HG02798 (cell line): ENCODE measurements at regions not wholly inside any gene's neighbourhood (a gene's known extent, or its start where the extent isn't known, plus 50 kb on each side); places are given as distances from the start of the nearest gene placed in this dataset.

ENCODE experiments used
- ATAC-seq: cut with Tn5 transposase; IDR thresholded peaks from one replicate; pipeline ENCODE4 v1.9.1; 2021; ENCODE audit warnings: mild to moderate bottlenecking; ENCODE audit not compliant: unreplicated experiment, poor library complexity

GRCh38 chr21:34022627-34023335 lies 50.6 kb upstream of the MRPS6 start:
- ATAC-seq = peak; percentile 17

GRCh38 chr21:34021726-34022125 lies 51.7 kb upstream of the MRPS6 start:
- no peak for ATAC-seq

GRCh38 chr21:34020983-34021553 lies 52.3 kb upstream of the MRPS6 start:
- ATAC-seq = no peak

GRCh38 chr21:34020005-34020847 lies 53.2 kb upstream of the MRPS6 start:
- ATAC-seq = peak; percentile 40

GRCh38 chr21:34019402-34019801 lies 54.0 kb upstream of the MRPS6 start:
- ATAC-seq = no peak

GRCh38 chr21:34018910-34019309 lies 54.5 kb upstream of the MRPS6 start:
- ATAC-seq = peak; percentile 29

GRCh38 chr21:34018185-34018584 lies 55.2 kb upstream of the MRPS6 start:
- ATAC-seq = peak; percentile 27

GRCh38 chr21:34017039-34017961 lies 56.1 kb upstream of the MRPS6 start:
- ATAC-seq = peak; percentile 54

- no peak for ATAC-seq
Observed at GRCh38 chr21:34012640-34013039, 60.7 kb upstream of the MRPS6 start.

- ATAC-seq = no peak
Observed at GRCh38 chr21:34011660-34012059, 61.7 kb upstream of the MRPS6 start.

- no peak for ATAC-seq
Observed at GRCh38 chr21:34009193-34009592, 64.2 kb upstream of the MRPS6 start.

- no peak for ATAC-seq
Observed at GRCh38 chr21:34008618-34009017, 64.8 kb upstream of the MRPS6 start.

GRCh38 chr21:34006611-34007168 lies 66.7 kb upstream of the MRPS6 start:
- no peak for ATAC-seq

- no peak for ATAC-seq
Observed at GRCh38 chr21:34004974-34005373, 68.4 kb upstream of the MRPS6 start.

GRCh38 chr21:34004013-34004938 lies 69.1 kb upstream of the MRPS6 start:
- ATAC-seq = no peak

GRCh38 chr21:34003428-34003827 lies 70.0 kb upstream of the MRPS6 start:
- ATAC-seq = no peak

GRCh38 chr21:34000375-34000774 lies 73.0 kb upstream of the MRPS6 start:
- no peak for ATAC-seq

GRCh38 chr21:33998809-33999208 lies 74.6 kb upstream of the MRPS6 start:
- ATAC-seq = no peak

GRCh38 chr21:33998402-33998801 lies 75.0 kb upstream of the MRPS6 start:
- no peak for ATAC-seq
